ENCODE measurements at regions not wholly inside any gene's neighbourhood (a gene's known extent, or its start where the extent isn't known, plus 50 kb on each side); places are given as distances from the start of the nearest gene placed in this dataset.

DNA sequence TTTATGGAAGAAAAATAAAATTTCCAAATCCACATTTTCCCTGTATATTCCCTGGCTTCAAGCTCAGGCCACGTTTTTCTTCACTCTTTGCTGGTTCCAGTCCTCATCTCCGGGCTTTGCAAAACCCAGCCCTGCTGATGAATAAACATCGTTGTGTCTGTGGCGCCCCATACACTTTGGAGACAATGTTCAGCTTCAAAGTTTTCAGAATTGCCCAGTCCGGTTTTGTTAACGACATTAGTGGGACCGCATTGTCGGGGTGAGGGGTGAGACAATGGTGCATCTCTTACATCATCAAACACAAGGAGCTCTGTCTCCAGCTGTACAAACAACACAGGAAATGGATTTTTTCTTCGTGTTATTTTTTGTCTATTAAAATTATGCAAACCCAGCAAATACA is 53.4 kb upstream of the HTATIP2 start:
- TF ChIP-seq GLIS3 (CRISPR knock-in tag; IDR thresholded peaks at IDR 0.05) (no peak), PPARA (CRISPR knock-in tag; IDR thresholded peaks at IDR 0.05; ENCODE audit: borderline replicate concordance) (no peak), TOX (CRISPR knock-in tag; IDR thresholded peaks at IDR 0.05; ENCODE audit: borderline replicate concordance) (no peak), ZFP30 (CRISPR knock-in tag; IDR thresholded peaks at IDR 0.05) (no peak), RARB (CRISPR knock-in tag; IDR thresholded peaks at IDR 0.05) (no peak), ESRRG (CRISPR knock-in tag; IDR thresholded peaks at IDR 0.05) (no peak), ZFP3 (CRISPR knock-in tag; IDR thresholded peaks at IDR 0.05) (no peak), SNAI2 (CRISPR knock-in tag; IDR thresholded peaks at IDR 0.05) (no peak), ARNTL (CRISPR knock-in tag; IDR thresholded peaks at IDR 0.05; ENCODE audit: borderline replicate concordance, low read depth) (no peak), ZNF8 (CRISPR knock-in tag; IDR thresholded peaks at IDR 0.05) (no peak)
- TF ChIP-seq, protein P1, sequence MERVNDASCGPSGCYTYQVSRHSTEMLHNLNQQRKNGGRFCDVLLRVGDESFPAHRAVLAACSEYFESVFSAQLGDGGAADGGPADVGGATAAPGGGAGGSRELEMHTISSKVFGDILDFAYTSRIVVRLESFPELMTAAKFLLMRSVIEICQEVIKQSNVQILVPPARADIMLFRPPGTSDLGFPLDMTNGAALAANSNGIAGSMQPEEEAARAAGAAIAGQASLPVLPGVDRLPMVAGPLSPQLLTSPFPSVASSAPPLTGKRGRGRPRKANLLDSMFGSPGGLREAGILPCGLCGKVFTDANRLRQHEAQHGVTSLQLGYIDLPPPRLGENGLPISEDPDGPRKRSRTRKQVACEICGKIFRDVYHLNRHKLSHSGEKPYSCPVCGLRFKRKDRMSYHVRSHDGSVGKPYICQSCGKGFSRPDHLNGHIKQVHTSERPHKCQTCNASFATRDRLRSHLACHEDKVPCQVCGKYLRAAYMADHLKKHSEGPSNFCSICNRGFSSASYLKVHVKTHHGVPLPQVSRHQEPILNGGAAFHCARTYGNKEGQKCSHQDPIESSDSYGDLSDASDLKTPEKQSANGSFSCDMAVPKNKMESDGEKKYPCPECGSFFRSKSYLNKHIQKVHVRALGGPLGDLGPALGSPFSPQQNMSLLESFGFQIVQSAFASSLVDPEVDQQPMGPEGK (CRISPR knock-in tag; IDR thresholded peaks at IDR 0.05; ENCODE audit: borderline replicate concordance): no peak
- TF ChIP-seq, protein P2, sequence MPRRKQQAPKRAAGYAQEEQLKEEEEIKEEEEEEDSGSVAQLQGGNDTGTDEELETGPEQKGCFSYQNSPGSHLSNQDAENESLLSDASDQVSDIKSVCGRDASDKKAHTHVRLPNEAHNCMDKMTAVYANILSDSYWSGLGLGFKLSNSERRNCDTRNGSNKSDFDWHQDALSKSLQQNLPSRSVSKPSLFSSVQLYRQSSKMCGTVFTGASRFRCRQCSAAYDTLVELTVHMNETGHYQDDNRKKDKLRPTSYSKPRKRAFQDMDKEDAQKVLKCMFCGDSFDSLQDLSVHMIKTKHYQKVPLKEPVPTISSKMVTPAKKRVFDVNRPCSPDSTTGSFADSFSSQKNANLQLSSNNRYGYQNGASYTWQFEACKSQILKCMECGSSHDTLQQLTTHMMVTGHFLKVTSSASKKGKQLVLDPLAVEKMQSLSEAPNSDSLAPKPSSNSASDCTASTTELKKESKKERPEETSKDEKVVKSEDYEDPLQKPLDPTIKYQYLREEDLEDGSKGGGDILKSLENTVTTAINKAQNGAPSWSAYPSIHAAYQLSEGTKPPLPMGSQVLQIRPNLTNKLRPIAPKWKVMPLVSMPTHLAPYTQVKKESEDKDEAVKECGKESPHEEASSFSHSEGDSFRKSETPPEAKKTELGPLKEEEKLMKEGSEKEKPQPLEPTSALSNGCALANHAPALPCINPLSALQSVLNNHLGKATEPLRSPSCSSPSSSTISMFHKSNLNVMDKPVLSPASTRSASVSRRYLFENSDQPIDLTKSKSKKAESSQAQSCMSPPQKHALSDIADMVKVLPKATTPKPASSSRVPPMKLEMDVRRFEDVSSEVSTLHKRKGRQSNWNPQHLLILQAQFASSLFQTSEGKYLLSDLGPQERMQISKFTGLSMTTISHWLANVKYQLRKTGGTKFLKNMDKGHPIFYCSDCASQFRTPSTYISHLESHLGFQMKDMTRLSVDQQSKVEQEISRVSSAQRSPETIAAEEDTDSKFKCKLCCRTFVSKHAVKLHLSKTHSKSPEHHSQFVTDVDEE (CRISPR knock-in tag; IDR thresholded peaks at IDR 0.05): no peak
- TF ChIP-seq, protein P3, sequence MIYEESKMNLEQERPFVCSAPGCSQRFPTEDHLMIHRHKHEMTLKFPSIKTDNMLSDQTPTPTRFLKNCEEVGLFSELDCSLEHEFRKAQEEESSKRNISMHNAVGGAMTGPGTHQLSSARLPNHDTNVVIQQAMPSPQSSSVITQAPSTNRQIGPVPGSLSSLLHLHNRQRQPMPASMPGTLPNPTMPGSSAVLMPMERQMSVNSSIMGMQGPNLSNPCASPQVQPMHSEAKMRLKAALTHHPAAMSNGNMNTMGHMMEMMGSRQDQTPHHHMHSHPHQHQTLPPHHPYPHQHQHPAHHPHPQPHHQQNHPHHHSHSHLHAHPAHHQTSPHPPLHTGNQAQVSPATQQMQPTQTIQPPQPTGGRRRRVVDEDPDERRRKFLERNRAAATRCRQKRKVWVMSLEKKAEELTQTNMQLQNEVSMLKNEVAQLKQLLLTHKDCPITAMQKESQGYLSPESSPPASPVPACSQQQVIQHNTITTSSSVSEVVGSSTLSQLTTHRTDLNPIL (CRISPR knock-in tag; IDR thresholded peaks at IDR 0.05; ENCODE audit: low read depth): no peak

Measured in SK-N-SH treated with all-trans-retinoic acid at 6 μM for 48 hours (cell line).